PC-3 (cell line): ENCODE measurements at regions not wholly inside any gene's neighbourhood (a gene's known extent, or its start where the extent isn't known, plus 50 kb on each side); places are given as distances from the start of the nearest gene placed in this dataset.

Experiments used
- ATAC-seq: fragments of 200-7000 bp; cut with Tn5 transposase; 2 replicates; pipeline ENCODE4 v1.9.1; 2020; ENCODE audit warnings: mild to moderate bottlenecking, moderate library complexity
- BruUV-seq: library from RNA; stranded (reverse); fragments of 400-500 nt; replicated peaks from 2 replicates; lab custom pipeline; 2021; lab: Mats Ljungman, UMichigan
- CTCF ChIA-PET: fragments of 300-600 bp; sonication (Branson Sonifier 250); formaldehyde crosslinking; loops from one replicate; lab custom pipeline; 2022; ENCODE audit warnings: antibody characterized with exemption; lab: Charles Lee
- POLR2A ChIA-PET: fragments of 300-600 bp; sonication (Branson Sonifier 250); formaldehyde crosslinking; loops from one replicate; lab custom pipeline; 2022; ENCODE audit warnings: antibody characterized with exemption; ENCODE audit not compliant: unreplicated experiment; lab: Charles Lee
- DNase-seq: peaks from one replicate; pipeline ENCODE4 v3.0.0-alpha.2; 2015
- H2AFZ ChIP-seq: fragments of 300-600 bp; sonication (generic); 2 replicates; pipeline ENCODE4 v1.6.0; 2016; ENCODE audit warnings: antibody characterized with exemption, low read length
- H3F3A ChIP-seq: fragments of 300-600 bp; sonication (generic); one replicate; pipeline ENCODE4 v1.6.0; 2017; ENCODE audit warnings: antibody characterized with exemption, low read length, control low read depth, mild to moderate bottlenecking; ENCODE audit not compliant: unreplicated experiment
- H3K27ac ChIP-seq: fragments of 300-600 bp; sonication (generic); 2 replicates; pipeline ENCODE4 v1.5.1; 2016; ENCODE audit warnings: mild to moderate bottlenecking, low read length
- H3K27me3 ChIP-seq: fragments of 300-600 bp; sonication (generic); 2 replicates; pipeline ENCODE4 v1.6.1; 2016; ENCODE audit warnings: low read length, mixed read lengths
- H3K36me3 ChIP-seq: fragments of 300-600 bp; sonication (generic); 2 replicates; pipeline ENCODE4 v1.6.1; 2016; ENCODE audit warnings: low read depth, mixed run types, low read length, mixed read lengths
- H3K4me1 ChIP-seq: fragments of 300-600 bp; sonication (generic); 2 replicates; pipeline ENCODE4 v1.5.1; 2016; ENCODE audit warnings: low read length; ENCODE audit not compliant: insufficient read depth
- H3K4me2 ChIP-seq: fragments of 300-600 bp; sonication (generic); 2 replicates; pipeline ENCODE4 v1.6.0; 2016; ENCODE audit warnings: low read length
- H3K4me3 ChIP-seq: fragments of 300-600 bp; sonication (generic); 2 replicates; pipeline ENCODE4 v1.5.1; 2016; ENCODE audit warnings: mild to moderate bottlenecking, low read length, mixed read lengths
- H3K79me2 ChIP-seq: fragments of 300-600 bp; sonication (generic); 2 replicates; pipeline ENCODE4 v1.6.1; 2017; ENCODE audit warnings: low read length, mixed read lengths
- H3K9ac ChIP-seq: fragments of 300-600 bp; sonication (generic); 2 replicates; pipeline ENCODE4 v1.6.0; 2016; ENCODE audit warnings: mild to moderate bottlenecking, low read length
- H3K9me2 ChIP-seq: fragments of 300-600 bp; sonication (generic); replicated peaks from 2 replicates; pipeline ENCODE4 v1.6.1; 2016; ENCODE audit warnings: mixed run types, low read length, mixed read lengths
- H3K9me3 ChIP-seq: fragments of 300-600 bp; sonication (generic); 2 replicates; pipeline ENCODE4 v1.6.1; 2016; ENCODE audit warnings: low read length, mixed read lengths
- H4K20me1 ChIP-seq: fragments of 300-600 bp; sonication (generic); 2 replicates; pipeline ENCODE4 v1.6.1; 2016; ENCODE audit warnings: low read length, mixed read lengths
- CTCF ChIP-seq: fragments of 300-600 bp; sonication (generic); conservative IDR thresholded peaks from 2 replicates; pipeline ENCODE4 v1.5.1; 2017; ENCODE audit warnings: antibody characterized with exemption, low read depth, mild to moderate bottlenecking, low read length
- EZH2 ChIP-seq: fragments of 300-600 bp; sonication (generic); IDR thresholded peaks from one replicate; pipeline ENCODE4 v1.6.1; 2017; ENCODE audit warnings: antibody characterized with exemption, mild to moderate bottlenecking, low read length; ENCODE audit not compliant: unreplicated experiment
- EZH2phosphoT487 ChIP-seq: fragments of 300-600 bp; sonication (generic); IDR thresholded peaks from 2 replicates; pipeline ENCODE4 v1.6.1; 2018; ENCODE audit warnings: mild to moderate bottlenecking, antibody characterized with exemption, low read length, borderline replicate concordance
- intact Hi-C: fragments of 100-400 bp; cut with micrococcal nuclease; formaldehyde crosslinking; loops from 2 replicates; pipeline ENCODE4 v1.9.0; 2023

- Histone ChIP-seq H4K20me1 (no peaks in the 10 kb centered on the region), H3K27ac (no peak overlapping the region), H3K9me2 (no peaks in the 10 kb centered on the region), H3K4me1 (no peaks in the 10 kb centered on the region), H3K9me3 (no peaks in the 10 kb centered on the region), H3K4me2 (no peak overlapping the region), H3F3A (no peaks in the 10 kb centered on the region), H3K36me3 (no peaks in the 10 kb centered on the region), H3K27me3 (no peaks in the 10 kb centered on the region), H3K4me3 (no peak overlapping the region), H3K79me2 (no peaks in the 10 kb centered on the region), H2AFZ (no peak overlapping the region), H3K9ac (no peak overlapping the region)
- intact Hi-C loops, result no loop called here
- ATAC-seq (no peak), DNase-seq (no peak)
- no peak for TF ChIP-seq CTCF
- no peak for TF ChIP-seq EZH2
- TF ChIP-seq EZH2phosphoT487, result no peak
- ChIA-PET POLR2A (interaction anchor here (0.6 kb wide), 1 partner anchor 260 kb away, joined by 8 read pairs; no protein-coding TSS in a partner anchor), CTCF (interaction anchor here (0.6 kb wide), 1 partner anchor 314 kb away, joined by 3 read pairs; no protein-coding TSS in a partner anchor)
- BruUV-seq, result no TSS peak
These were observed 75.5 kb downstream of the COPS8 start for GRCh38 chr2:237161189-237161588.

- no peaks in the 10 kb centered on the region for H3K36me3 ChIP-seq
- no peak overlapping the region for H3K4me3 ChIP-seq
- BruUV-seq, result no TSS peak
- H3K27me3 ChIP-seq, result no peaks in the 10 kb centered on the region
- H3K79me2 ChIP-seq, result no peaks in the 10 kb centered on the region
- H3K4me1 ChIP-seq, result no peaks in the 10 kb centered on the region
- no peak overlapping the region for H3K9ac ChIP-seq
- DNase-seq (no peak), ATAC-seq (no peak)
- H3K9me3 ChIP-seq, result no peaks in the 10 kb centered on the region
- intact Hi-C loops, result no loop called here
- H3F3A ChIP-seq, result no peaks in the 10 kb centered on the region
- H3K9me2 ChIP-seq, result no peaks in the 10 kb centered on the region
- ChIA-PET CTCF (no interaction called here), POLR2A (no interaction called here)
- no peak for TF ChIP-seq CTCF
- TF ChIP-seq EZH2phosphoT487, result no peak
- no peak for TF ChIP-seq EZH2
- no peak overlapping the region for H3K27ac ChIP-seq
- no peaks in the 10 kb centered on the region for H4K20me1 ChIP-seq
- no peak overlapping the region for H3K4me2 ChIP-seq
- no peak overlapping the region for H2AFZ ChIP-seq
These were observed 77.3 kb downstream of the COPS8 start for GRCh38 chr2:237162959-237163358.

GRCh38 chr2:237164474-237165042, 78.9 kb downstream of the COPS8 start:
- Histone ChIP-seq H3K9ac (no peak overlapping the region), H3K36me3 (no peaks in the 10 kb centered on the region), H3K4me3 (no peak overlapping the region), H2AFZ (no peak overlapping the region), H3K9me3 (no peaks in the 10 kb centered on the region), H3K4me2 (no peak overlapping the region), H3K4me1 (no peaks in the 10 kb centered on the region), H3K9me2 (no peaks in the 10 kb centered on the region), H3K27ac (no peak overlapping the region), H3K27me3 (no peaks in the 10 kb centered on the region), H3F3A (no peaks in the 10 kb centered on the region), H3K79me2 (no peaks in the 10 kb centered on the region), H4K20me1 (no peaks in the 10 kb centered on the region)
- DNase-seq, result no peak
- intact Hi-C loops, result no loop called here
- no peak for TF ChIP-seq EZH2
- ChIA-PET POLR2A (no interaction called here), CTCF (interaction anchor here (0.6 to 0.7 kb wide), 2 partner anchors 10 to 79 kb away, joined by 5 to 9 read pairs; partner anchors contain the start of gene COPS8)
- no TSS peak for BruUV-seq
- ATAC-seq, result no peak
